ENCODE measurements at regions not wholly inside any gene's neighbourhood (a gene's known extent, or its start where the extent isn't known, plus 50 kb on each side); places are given as distances from the start of the nearest gene placed in this dataset.
"Not testable (repeated sequence)": the region's sequence is repeated elsewhere in the genome, so short reads cannot be mapped to it uniquely, and the experiment has no call there.

- not testable (repeated sequence) for TF ChIP-seq CTCF (IDR thresholded peaks at IDR 0.05; ENCODE audit: low read depth, low read length, poor library complexity, severe bottlenecking); EZH2phosphoT487 (IDR thresholded peaks at IDR 0.05; ENCODE audit: borderline replicate concordance, low read length)
Measured at GRCh38 chr1:83180621-83181020, 818.3 kb downstream of the TTLL7 start.
